Erythroblast (primary cell): ENCODE measurements at regions not wholly inside any gene's neighbourhood (a gene's known extent, or its start where the extent isn't known, plus 50 kb on each side); places are given as distances from the start of the nearest gene placed in this dataset.

Source experiments
- DNase-seq, 2 experiments: peaks; one replicate each; lab custom pipeline; 2025; lab: John Stamatoyannopoulos, UW
- GATA1 ChIP-seq: IDR thresholded peaks from 2 replicates; pipeline ENCODE4 v1.6.1; 2011; ENCODE audit warnings: low read depth, mild to moderate bottlenecking, control low read depth, low read length, moderate library complexity
- POLR2A ChIP-seq: IDR thresholded peaks from 2 replicates; pipeline ENCODE4 v1.6.1; 2011; ENCODE audit warnings: mild to moderate bottlenecking, low read length

DNA sequence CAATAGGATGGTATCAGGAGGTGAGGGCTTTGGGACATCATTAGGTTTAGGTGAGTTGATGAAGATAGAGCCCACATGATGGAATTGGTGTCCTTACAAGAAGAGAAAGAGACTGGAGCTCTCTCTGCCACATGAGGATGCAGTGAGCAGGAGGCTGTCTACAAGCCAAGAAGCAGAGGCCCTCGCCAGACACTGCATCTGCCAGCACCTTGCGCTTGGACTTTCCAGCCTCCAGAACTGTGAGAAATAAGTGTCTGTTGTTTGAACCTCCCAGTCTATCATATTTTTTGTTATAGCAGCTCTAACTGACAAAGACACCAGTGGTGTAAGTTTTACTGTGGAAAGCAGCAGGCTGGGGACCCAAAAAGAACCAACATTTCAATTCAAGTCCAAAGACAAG, 571.1 kb upstream of the ID2 start:
- DNase-seq: no peak
- TF ChIP-seq GATA1 (no peak), POLR2A (no peak)

DNA sequence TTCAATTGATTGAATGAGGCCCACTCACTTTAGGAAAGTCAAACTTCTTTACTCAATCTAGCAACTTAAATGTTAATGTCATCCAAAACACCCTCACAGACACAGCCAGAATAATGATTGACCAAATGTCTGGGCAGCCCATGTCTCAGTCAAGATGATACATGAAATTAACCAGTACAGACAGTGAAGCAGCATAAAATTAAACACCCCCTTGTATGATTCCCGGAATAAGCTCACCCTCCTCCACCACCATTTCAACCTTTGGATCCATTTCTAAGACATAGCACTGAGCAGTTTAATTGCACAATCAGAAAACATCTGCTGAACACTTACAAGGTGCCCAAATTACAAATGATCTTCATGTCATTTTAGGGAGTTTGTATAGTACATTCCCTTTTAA, 570.7 kb upstream of the ID2 start:
- TF ChIP-seq POLR2A (no peak), GATA1 (no peak)

DNA sequence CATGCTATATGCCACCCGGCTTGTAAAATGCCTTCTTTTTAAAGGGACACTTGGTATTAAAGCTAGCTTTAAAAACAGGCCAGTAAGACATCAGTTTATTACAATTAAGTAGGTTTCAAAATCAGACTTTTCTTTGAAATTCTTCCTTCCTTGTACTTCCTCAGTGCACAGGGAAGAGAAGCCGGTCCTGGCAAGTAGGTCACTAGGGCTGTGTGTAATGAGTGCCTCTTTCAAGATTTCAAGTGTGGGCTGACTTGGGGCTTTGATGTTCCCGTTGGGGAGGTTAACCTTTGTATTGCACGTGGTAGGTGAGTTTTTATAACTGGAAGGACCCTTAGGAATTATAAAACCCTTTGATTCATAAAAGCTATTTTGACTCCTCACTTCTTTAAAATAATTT, 566.4 kb upstream of the ID2 start:
- no peak for DNase-seq
- TF ChIP-seq POLR2A: no peak
- TF ChIP-seq GATA1: no peak

More for the DNA sequence above, 570.7 kb upstream of the ID2 start:
- no peak for DNase-seq

DNA sequence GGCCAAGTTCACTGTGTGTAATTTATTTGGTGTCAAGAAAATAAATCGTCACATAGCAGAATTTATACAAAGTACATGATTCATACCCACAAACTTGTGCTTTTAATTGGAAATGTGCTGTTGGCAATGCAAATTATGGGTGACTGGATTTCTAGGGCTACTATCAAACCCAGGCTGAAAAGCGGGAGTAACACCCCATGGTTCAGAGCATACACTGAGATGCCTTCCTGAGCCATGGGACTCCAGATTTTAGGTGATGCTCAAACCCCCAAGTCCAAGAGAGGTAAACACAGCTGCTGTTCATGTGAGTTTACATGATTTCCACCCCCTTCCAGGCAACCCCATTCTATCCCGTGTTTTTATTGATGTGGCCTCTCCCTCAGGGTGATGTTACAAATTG, 565.9 kb upstream of the ID2 start:
- no peak for TF ChIP-seq POLR2A
- TF ChIP-seq GATA1: no peak
- no peak for DNase-seq

DNA sequence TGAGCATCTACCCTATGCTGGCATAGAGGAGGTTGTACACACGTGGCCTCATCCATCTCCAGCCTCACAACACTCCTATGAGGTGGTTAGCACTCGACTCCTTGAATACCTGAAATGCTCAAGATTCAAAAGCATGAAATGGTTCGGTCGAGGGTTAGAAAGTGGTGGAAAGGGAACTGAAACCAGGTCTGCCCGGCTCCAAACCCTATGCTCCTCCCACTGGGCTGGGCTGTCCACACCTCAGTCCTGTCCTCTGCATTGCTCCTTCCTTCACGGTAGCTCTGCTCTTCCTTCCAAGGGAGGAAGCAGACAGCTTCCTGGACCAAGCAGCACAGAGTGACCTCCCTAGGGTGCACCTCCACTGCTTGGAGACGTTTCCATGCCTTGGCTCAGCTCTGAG, 565.2 kb upstream of the ID2 start:
- TF ChIP-seq GATA1 (no peak), POLR2A (no peak)
- DNase-seq: no peak

DNA sequence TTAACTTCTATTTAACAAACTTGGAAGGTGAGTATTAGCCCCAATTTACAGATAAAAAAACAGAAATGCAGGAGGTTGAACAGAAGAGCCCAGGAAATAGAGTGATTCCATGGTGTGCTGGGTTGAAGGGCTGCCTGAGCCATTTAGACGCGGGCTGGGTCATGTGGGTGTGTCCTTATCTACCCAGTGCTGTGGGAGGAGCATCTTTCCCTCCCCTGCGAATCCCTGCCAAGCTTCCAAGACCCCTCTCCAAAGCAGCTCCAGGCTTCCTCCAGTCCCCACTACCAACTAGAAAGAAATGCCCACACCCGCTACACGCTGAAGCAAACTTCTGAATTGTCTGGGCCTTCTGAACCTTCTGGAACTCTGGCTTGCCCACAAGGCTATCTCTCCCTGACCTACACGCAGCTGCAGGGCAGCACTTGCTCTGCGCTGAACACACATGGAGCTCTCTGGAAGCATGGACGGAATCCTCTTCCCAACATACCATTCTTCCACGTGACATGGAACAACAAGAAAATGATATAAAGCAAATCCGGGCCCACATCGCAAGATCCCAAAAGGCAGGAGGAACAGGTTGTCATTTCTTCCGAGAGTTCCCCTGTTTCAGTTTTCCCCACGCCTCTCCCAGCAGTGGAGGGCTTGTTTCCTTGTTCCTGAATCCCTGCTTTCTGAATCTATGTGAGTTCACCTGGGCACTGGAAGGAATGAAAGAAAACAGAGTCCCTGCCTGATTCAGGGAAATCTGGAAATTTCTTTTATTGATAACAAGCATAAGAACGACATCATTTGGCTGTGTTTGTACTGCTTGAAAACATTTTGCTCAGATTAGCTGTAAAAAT, 562.7 kb upstream of the ID2 start:
- no peak for TF ChIP-seq POLR2A
- TF ChIP-seq GATA1: no peak
- DNase-seq: no peak

DNA sequence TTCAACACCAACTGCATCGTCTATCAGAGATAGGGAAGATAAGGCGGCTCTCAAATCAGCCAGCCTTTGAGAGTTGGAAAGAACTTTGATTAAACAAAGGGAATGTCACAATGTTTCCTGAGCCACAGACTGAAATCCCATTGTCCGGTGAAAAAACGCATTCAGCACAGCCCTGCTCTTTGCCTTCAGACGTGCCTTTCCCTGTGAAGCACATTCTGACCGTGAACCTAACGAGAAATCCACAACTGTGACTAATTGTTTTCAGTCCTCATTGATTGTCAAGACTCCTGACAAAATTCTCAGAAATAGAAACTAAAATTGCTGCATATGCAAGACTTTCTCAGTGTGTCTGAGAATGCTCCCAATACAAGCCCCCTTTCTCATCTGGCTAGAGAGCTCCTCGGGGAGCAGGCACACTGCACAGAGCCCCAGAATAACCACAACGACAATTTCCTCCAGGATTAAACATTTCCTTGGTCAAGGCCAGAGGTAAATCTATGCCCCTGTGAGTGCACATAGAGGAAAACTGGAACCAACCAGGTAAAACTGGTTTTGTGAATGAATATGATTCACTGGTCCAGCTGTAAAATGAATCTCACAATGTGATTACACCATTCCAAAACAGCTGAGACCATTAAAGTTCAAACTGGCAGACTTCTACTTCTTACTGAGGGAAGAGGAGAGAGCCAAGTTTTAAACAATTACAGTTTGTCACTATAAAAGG, 561.9 kb upstream of the ID2 start:
- no peak for TF ChIP-seq POLR2A
- no peak for TF ChIP-seq GATA1
- DNase-seq: no peak

DNA sequence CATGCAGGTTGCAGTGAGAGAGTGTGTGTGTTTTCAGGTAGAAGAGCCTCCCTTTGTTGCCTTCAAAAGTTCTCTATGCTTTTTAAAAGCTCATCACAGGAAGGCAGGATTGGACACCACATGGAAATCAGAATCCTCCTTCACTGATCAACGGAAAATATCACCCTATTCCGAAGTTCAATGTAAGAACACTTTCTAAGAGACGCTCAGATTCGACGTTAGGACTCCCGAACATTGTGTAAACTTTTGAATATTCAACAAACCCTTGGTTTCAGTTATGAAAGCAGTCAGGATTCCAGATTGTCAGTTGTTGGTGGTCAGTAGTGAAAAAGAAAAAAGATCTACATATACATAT, 561.4 kb upstream of the ID2 start:
- no peak for DNase-seq
- TF ChIP-seq GATA1 (no peak), POLR2A (no peak)

DNA sequence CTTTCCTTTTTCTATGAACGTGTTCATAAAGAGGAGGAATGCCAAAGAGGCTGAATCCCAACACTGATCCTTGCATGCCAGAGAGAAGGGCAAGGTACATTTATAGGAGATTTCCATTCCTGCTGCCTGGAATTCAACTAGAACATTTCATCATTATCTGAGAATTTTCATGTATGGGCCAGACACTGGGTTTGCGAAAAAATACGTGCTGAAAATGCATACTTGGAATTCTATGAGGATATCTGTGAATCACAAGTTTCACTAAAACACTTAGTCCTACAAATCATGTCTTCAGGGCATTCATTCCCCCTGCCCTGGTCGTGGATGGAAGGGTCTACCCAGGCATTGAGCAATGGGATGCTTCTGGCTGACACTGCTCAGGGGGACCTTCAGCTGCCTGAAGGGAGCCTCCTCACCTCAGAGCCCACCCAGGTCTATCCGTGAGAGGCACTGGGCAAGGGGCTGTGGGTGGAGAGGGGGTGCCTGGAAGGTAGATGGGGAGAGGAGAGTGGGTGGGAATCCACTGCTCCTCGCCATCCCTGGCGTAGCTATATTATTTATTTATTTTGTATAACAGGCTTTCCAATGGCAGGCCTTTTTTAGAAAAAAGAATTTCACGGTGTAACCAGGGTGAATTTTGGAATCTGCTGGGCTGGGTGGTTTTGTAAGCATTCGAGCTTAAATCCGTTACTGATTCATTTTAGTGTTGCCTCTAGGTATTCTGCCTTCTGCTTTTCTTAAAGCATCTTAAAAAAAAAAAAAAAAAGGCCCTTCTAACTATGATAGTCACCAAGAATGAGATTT, 560.6 kb upstream of the ID2 start:
- TF ChIP-seq GATA1 (no peak), POLR2A (no peak)
- DNase-seq: no peak

DNA sequence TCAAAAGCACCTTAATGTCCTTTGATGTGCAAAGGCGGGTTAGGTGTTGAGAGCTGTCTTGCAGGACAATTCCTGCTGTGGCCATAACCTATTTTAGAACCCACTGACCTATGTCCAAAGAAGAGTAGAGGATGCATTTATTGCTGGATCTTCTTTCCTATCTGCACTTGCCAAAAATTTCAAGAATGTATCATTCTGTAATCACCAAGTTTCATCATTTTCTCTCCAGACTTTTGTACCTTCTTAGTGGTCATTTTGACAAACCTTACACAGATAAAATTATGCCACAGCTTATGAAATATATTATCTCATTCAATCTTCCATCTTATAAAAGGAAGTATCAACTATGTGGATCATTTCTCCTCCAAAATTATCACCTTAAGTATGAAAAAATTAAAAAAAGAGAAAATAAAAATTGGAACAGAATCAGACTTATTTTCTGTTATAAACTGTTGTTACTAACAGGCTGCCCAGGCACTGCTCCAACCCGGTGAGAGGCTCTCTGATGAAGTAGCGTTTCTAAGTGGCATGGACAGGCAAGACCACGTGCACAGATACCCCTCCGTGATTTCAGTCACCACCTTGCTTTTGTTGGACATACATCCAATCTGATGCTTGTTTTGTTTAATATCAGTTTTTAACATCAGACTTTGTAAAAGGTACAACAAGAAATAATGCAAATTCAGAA, 559.9 kb upstream of the ID2 start:
- no peak for DNase-seq
- TF ChIP-seq POLR2A (no peak), GATA1 (no peak)

DNA sequence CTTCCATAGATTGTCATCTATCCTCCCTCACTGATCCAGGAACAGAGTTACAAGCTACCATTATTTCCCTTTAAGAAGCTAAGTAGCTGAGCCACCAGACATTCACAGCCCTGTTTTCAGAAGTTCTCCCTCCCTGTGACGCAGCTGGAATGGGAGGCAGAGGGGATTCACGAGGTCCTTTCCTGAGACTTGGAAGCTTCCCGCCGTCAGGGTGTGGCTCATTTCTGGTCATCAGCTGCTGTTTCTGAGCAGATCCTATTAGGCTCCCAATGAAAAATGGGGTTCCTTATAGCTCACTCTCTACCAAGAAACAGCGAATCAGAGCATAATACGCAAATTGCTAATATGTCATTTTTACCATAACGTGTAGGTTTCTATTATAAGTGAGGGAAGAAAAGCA, 559.3 kb upstream of the ID2 start:
- DNase-seq: no peak
- no peak for TF ChIP-seq POLR2A

DNA sequence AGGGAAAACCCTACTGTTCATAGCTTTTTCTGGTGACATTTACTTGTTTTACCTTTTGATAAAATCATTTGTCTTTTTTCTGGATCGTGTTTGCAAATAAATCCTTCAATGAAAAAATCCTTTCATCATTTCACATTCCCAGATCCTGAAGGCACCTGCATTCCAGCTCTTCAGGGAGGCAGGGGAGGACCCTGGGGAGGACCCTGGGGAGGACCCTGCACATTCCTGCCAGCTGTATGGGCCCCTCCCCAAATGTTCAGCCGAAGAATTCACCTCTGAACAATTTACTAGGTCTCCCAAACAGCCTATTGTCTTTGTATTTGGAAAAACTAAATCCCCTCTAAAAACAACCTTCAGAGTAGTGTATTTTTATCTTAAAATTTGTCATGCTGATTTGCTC, 558.4 kb upstream of the ID2 start:
- no peak for TF ChIP-seq POLR2A
- no peak for TF ChIP-seq GATA1
- no peak for DNase-seq
